ENCODE measurements at regions not wholly inside any gene's neighbourhood (a gene's known extent, or its start where the extent isn't known, plus 50 kb on each side); places are given as distances from the start of the nearest gene placed in this dataset.

GRCh38 chr5:119954106-119954505, 324.7 kb downstream of the FAM170A start:
- TF ChIP-seq CTCF (IDR thresholded peaks at IDR 0.05), result no peak
- intact Hi-C loops (cut with DNase I, micrococcal nuclease), result no loop called here
- no peak overlapping the region for H3K4me3 Mint-ChIP-seq
- H3K4me1 ChIP-seq (ENCODE audit: insufficient read depth, low read length), result no peaks in the 10 kb centered on the region
- H3K36me3 Mint-ChIP-seq (ENCODE audit: low read depth), result no peaks in the 10 kb centered on the region
- no peak overlapping the region for H3K27ac Mint-ChIP-seq
- H3K4me1 Mint-ChIP-seq (ENCODE audit: low read depth), result no peaks in the 10 kb centered on the region
- no peaks in the 10 kb centered on the region for H3K36me3 ChIP-seq (ENCODE audit: insufficient read depth, low read length)
- DNase-seq, result no peak
- H3K9me3 Mint-ChIP-seq, result peaks cover 7% of the 10 kb centered on the region
- CTCF ChIA-PET, result no interaction called here
- POLR2A ChIA-PET, result no interaction called here
- ATAC-seq (ENCODE audit: poor library complexity), result no peak
- H3K27ac ChIP-seq (ENCODE audit: low read depth in 1 of 2, low read length in 2 of 2), result no peak overlapping the region
- no peak overlapping the region for H3K4me3 ChIP-seq (ENCODE audit: low read length)
- peaks cover 0 to 6% of the 10 kb centered on the region in 2 experiments for H3K9me3 ChIP-seq (ENCODE audit: control insufficient read depth in 1 of 2, insufficient read depth in 1 of 2, low read length in 2 of 2)
- H3K27me3 ChIP-seq (ENCODE audit: control insufficient read depth in 1 of 2, insufficient read depth in 2 of 2, low read length in 2 of 2), result no peaks in the 10 kb centered on the region
- no peaks in the 10 kb centered on the region for H3K27me3 Mint-ChIP-seq

- Histone ChIP-seq H3K36me3 (ENCODE audit: insufficient read depth, low read length) (no peaks in the 10 kb centered on the region), H3K27me3 (ENCODE audit: control insufficient read depth in 1 of 2, insufficient read depth in 2 of 2, low read length in 2 of 2) (no peaks in the 10 kb centered on the region), H3K9me3 (ENCODE audit: control insufficient read depth in 1 of 2, insufficient read depth in 1 of 2, low read length in 2 of 2) (peaks cover 0 to 9% of the 10 kb centered on the region in 2 experiments), H3K4me1 (ENCODE audit: insufficient read depth, low read length) (no peaks in the 10 kb centered on the region), H3K27ac (ENCODE audit: low read depth in 1 of 2, low read length in 2 of 2) (no peak overlapping the region), H3K4me3 (ENCODE audit: low read length) (no peak overlapping the region)
- H3K27ac Mint-ChIP-seq, result no peak overlapping the region
- H3K4me1 Mint-ChIP-seq (ENCODE audit: low read depth), result no peaks in the 10 kb centered on the region
- no peak overlapping the region for H3K4me3 Mint-ChIP-seq
- intact Hi-C loops (cut with DNase I, micrococcal nuclease), result no loop called here
- peaks cover 11% of the 10 kb centered on the region for H3K9me3 Mint-ChIP-seq
- no peak for TF ChIP-seq CTCF (IDR thresholded peaks at IDR 0.05)
- CTCF ChIA-PET, result no interaction called here
- ATAC-seq (ENCODE audit: poor library complexity) (no peak), DNase-seq (no peak)
- no peaks in the 10 kb centered on the region for H3K36me3 Mint-ChIP-seq (ENCODE audit: low read depth)
- H3K27me3 Mint-ChIP-seq, result no peaks in the 10 kb centered on the region
- POLR2A ChIA-PET, result no interaction called here
Measured at GRCh38 chr5:119961993-119962392, 332.6 kb downstream of the FAM170A start.

- no peak for TF ChIP-seq CTCF (IDR thresholded peaks at IDR 0.05)
- Histone ChIP-seq H3K4me1 (ENCODE audit: insufficient read depth, low read length) (no peaks in the 10 kb centered on the region), H3K36me3 (ENCODE audit: insufficient read depth, low read length) (no peaks in the 10 kb centered on the region), H3K27me3 (ENCODE audit: control insufficient read depth in 1 of 2, insufficient read depth in 2 of 2, low read length in 2 of 2) (no peaks in the 10 kb centered on the region), H3K4me3 (ENCODE audit: low read length) (no peak overlapping the region), H3K27ac (ENCODE audit: low read depth in 1 of 2, low read length in 2 of 2) (no peak overlapping the region), H3K9me3 (ENCODE audit: control insufficient read depth in 1 of 2, insufficient read depth in 1 of 2, low read length in 2 of 2) (no peaks in the 10 kb centered on the region)
- no peak for DNase-seq
- intact Hi-C loops (cut with DNase I, micrococcal nuclease), result no loop called here
- peaks cover 6% of the 10 kb centered on the region for H3K9me3 Mint-ChIP-seq
- no peak overlapping the region for H3K4me3 Mint-ChIP-seq
- H3K4me1 Mint-ChIP-seq (ENCODE audit: low read depth), result no peaks in the 10 kb centered on the region
- ATAC-seq (ENCODE audit: poor library complexity), result no peak
- no peak overlapping the region for H3K27ac Mint-ChIP-seq
- H3K27me3 Mint-ChIP-seq, result no peaks in the 10 kb centered on the region
- CTCF ChIA-PET, result no interaction called here
- POLR2A ChIA-PET, result no interaction called here
- H3K36me3 Mint-ChIP-seq (ENCODE audit: low read depth), result no peaks in the 10 kb centered on the region
Measured at GRCh38 chr5:119966028-119966427, 336.7 kb downstream of the FAM170A start.

Data from CD4-positive, alpha-beta T cell (primary cell).